ENCODE measurements at regions not wholly inside any gene's neighbourhood (a gene's known extent, or its start where the extent isn't known, plus 50 kb on each side); places are given as distances from the start of the nearest gene placed in this dataset.

- DNase-seq (ENCODE audit: low read depth, low spot score): no peak
- no peak for FAIRE-seq
Observed at GRCh38 chr15:61712129-61712759, 348.0 kb downstream of the VPS13C start.

GRCh38 chr15:61702224-61703020 is 357.8 kb downstream of the VPS13C start:
- TF ChIP-seq CTCF (optimal IDR thresholded peaks at IDR 0.05 in 1 of 3, IDR thresholded peaks at IDR 0.05 in 1 of 3, conservative IDR thresholded peaks at IDR 0.05 in 1 of 3; ENCODE audit: extremely low read depth in 1 of 3, insufficient read depth in 2 of 3, low read length in 3 of 3) (peak; percentile 29 to 53 (median 51)), EZH2 (IDR thresholded peaks at IDR 0.05; ENCODE audit: low read length) (no peak)
- no peak overlapping the region for H3K4me3 ChIP-seq (ENCODE audit: control insufficient read depth in 2 of 3, extremely low read depth in 1 of 3, insufficient read depth in 2 of 3, low read depth in 1 of 3, low read length in 3 of 3)
- no peaks in the 10 kb centered on the region for H3K4me1 ChIP-seq (ENCODE audit: control insufficient read depth, extremely low read depth, insufficient read depth, low read length)
- DNase-seq (ENCODE audit: low read depth, low spot score) (no peak), FAIRE-seq (peak; percentile 32)
- dilution Hi-C loops (cut with MboI; ENCODE audit: extremely low pct_ligation_motif_present, low sequenced_read_pairs): no loop called here
- no peak overlapping the region for H2AFZ ChIP-seq (ENCODE audit: control insufficient read depth, low read length)
- no peaks in the 10 kb centered on the region for H3K9me1 ChIP-seq (ENCODE audit: control insufficient read depth, extremely low read depth, insufficient read depth, low read length)
- no peak overlapping the region for H3K4me2 ChIP-seq (ENCODE audit: control insufficient read depth, extremely low read depth, insufficient read depth, low read depth, low read length)
- H3K79me2 ChIP-seq (ENCODE audit: control insufficient read depth, insufficient read depth, low read length): no peaks in the 10 kb centered on the region
- no peaks in the 10 kb centered on the region for H3K27me3 ChIP-seq (ENCODE audit: control insufficient read depth, extremely low read depth, insufficient read depth, low read length)
- H4K20me1 ChIP-seq (ENCODE audit: control insufficient read depth, extremely low read depth, insufficient read depth, low read length): no peaks in the 10 kb centered on the region
- no peaks in the 10 kb centered on the region for H3K36me3 ChIP-seq (ENCODE audit: control insufficient read depth in 2 of 2, extremely low read depth in 1 of 2, insufficient read depth in 2 of 2, low read length in 2 of 2)
- no peak overlapping the region for H3K27ac ChIP-seq (ENCODE audit: control insufficient read depth, insufficient read depth, low read length)
- no peak overlapping the region for H3K9ac ChIP-seq (ENCODE audit: control insufficient read depth, extremely low read depth, insufficient read depth, low read length)
- no peaks in the 10 kb centered on the region for H3K9me3 ChIP-seq (ENCODE audit: control insufficient read depth, low read depth, low read length)

More at GRCh38 chr15:61712129-61712759, 348.0 kb downstream of the VPS13C start:
- no peaks in the 10 kb centered on the region for H4K20me1 ChIP-seq (ENCODE audit: control insufficient read depth, extremely low read depth, insufficient read depth, low read length)
- no peak overlapping the region for H3K27ac ChIP-seq (ENCODE audit: control insufficient read depth, insufficient read depth, low read length)
- no peak overlapping the region for H2AFZ ChIP-seq (ENCODE audit: control insufficient read depth, low read length)
- H3K27me3 ChIP-seq (ENCODE audit: control insufficient read depth, extremely low read depth, insufficient read depth, low read length): no peaks in the 10 kb centered on the region
- no peaks in the 10 kb centered on the region for H3K9me1 ChIP-seq (ENCODE audit: control insufficient read depth, extremely low read depth, insufficient read depth, low read length)
- no peaks in the 10 kb centered on the region for H3K79me2 ChIP-seq (ENCODE audit: control insufficient read depth, insufficient read depth, low read length)
- no peak overlapping the region for H3K9ac ChIP-seq (ENCODE audit: control insufficient read depth, extremely low read depth, insufficient read depth, low read length)
- TF ChIP-seq EZH2 (IDR thresholded peaks at IDR 0.05; ENCODE audit: low read length) (no peak), CTCF (optimal IDR thresholded peaks at IDR 0.05 in 1 of 3, IDR thresholded peaks at IDR 0.05 in 1 of 3, conservative IDR thresholded peaks at IDR 0.05 in 1 of 3; ENCODE audit: extremely low read depth in 1 of 3, insufficient read depth in 2 of 3, low read length in 3 of 3) (no peak)
- H3K36me3 ChIP-seq (ENCODE audit: control insufficient read depth in 2 of 2, extremely low read depth in 1 of 2, insufficient read depth in 2 of 2, low read length in 2 of 2): no peaks in the 10 kb centered on the region
- dilution Hi-C loops (cut with MboI; ENCODE audit: extremely low pct_ligation_motif_present, low sequenced_read_pairs): no loop called here
- no peak overlapping the region for H3K4me2 ChIP-seq (ENCODE audit: control insufficient read depth, extremely low read depth, insufficient read depth, low read depth, low read length)
- no peaks in the 10 kb centered on the region for H3K9me3 ChIP-seq (ENCODE audit: control insufficient read depth, low read depth, low read length)
- no peaks in the 10 kb centered on the region for H3K4me1 ChIP-seq (ENCODE audit: control insufficient read depth, extremely low read depth, insufficient read depth, low read length)
- no peak overlapping the region for H3K4me3 ChIP-seq (ENCODE audit: control insufficient read depth in 2 of 3, extremely low read depth in 1 of 3, insufficient read depth in 2 of 3, low read depth in 1 of 3, low read length in 3 of 3)

Data from keratinocyte (primary cell).